DND-41 (cell line): ENCODE measurements at regions not wholly inside any gene's neighbourhood (a gene's known extent, or its start where the extent isn't known, plus 50 kb on each side); places are given as distances from the start of the nearest gene placed in this dataset.
"Not testable (repeated sequence)": the region's sequence is repeated elsewhere in the genome, so short reads cannot be mapped to it uniquely, and the experiment has no call there.

Source experiments
- ATAC-seq: fragments of 200-7000 bp; cut with Tn5 transposase; 3 replicates; pipeline ENCODE4 v1.9.1; 2021; ENCODE audit warnings: low read depth; ENCODE audit not compliant: insufficient read depth
- DNase-seq: peaks from one replicate; pipeline ENCODE4 v3.0.0-alpha.2; 2020
- H2AFZ ChIP-seq: 2 replicates; pipeline ENCODE4 v1.6.0; 2012; ENCODE audit warnings: low read depth, low read length
- H3K27ac ChIP-seq: 2 replicates; pipeline ENCODE4 v1.5.1; 2012; ENCODE audit warnings: low read length, inconsistent platforms
- H3K27me3 ChIP-seq: fragments of 200-600 bp; sonication (generic); 2 replicates; pipeline ENCODE4 v1.6.0; 2012; ENCODE audit warnings: low read length, mild to moderate bottlenecking, inconsistent platforms; ENCODE audit not compliant: insufficient read depth, poor library complexity
- H3K36me3 ChIP-seq: 2 replicates; pipeline ENCODE4 v1.5.1; 2012; ENCODE audit warnings: low read length, inconsistent platforms; ENCODE audit not compliant: insufficient read depth
- H3K4me1 ChIP-seq: 2 replicates; pipeline ENCODE4 v1.5.1; 2012; ENCODE audit warnings: mild to moderate bottlenecking, low read length; ENCODE audit not compliant: insufficient read depth
- H3K4me2 ChIP-seq: 2 replicates; pipeline ENCODE4 v1.6.0; 2012; ENCODE audit warnings: mild to moderate bottlenecking, moderate library complexity, low read length, inconsistent platforms; ENCODE audit not compliant: insufficient read depth
- H3K4me3 ChIP-seq, 2 experiments: fragments of 200-600 bp in 1 of 2; shearing (Covaris generic) in 1 of 2; 2 replicates each; pipeline ENCODE4 v1.5.1; 2012 to 2016; ENCODE audit warnings: inconsistent platforms in 2 of 2, low read length in 2 of 2, mild to moderate bottlenecking in 2 of 2, low read depth in 1 of 2, moderate library complexity in 1 of 2
- H3K79me2 ChIP-seq: 2 replicates; pipeline ENCODE4 v1.6.0; 2012; ENCODE audit warnings: low read length, inconsistent platforms; ENCODE audit not compliant: insufficient read depth
- H3K9ac ChIP-seq: 2 replicates; pipeline ENCODE4 v1.6.0; 2012; ENCODE audit warnings: low read depth, mild to moderate bottlenecking, inconsistent platforms, low read length, moderate library complexity
- H3K9me3 ChIP-seq: 2 replicates; pipeline ENCODE4 v1.5.1; 2012; ENCODE audit warnings: low read length, moderate library complexity, mild to moderate bottlenecking, inconsistent platforms; ENCODE audit not compliant: insufficient read depth, severe bottlenecking
- H4K20me1 ChIP-seq: 2 replicates; pipeline ENCODE4 v1.6.0; 2012; ENCODE audit warnings: low read length; ENCODE audit not compliant: insufficient read depth
- CTCF ChIP-seq: IDR thresholded peaks from 2 replicates; pipeline ENCODE4 v1.5.1; 2012; ENCODE audit warnings: borderline replicate concordance, low read length, moderate library complexity, mild to moderate bottlenecking; ENCODE audit not compliant: poor library complexity, severe bottlenecking; ENCODE audit errors: extremely low read depth
- EZH2 ChIP-seq: IDR thresholded peaks from 3 replicates; pipeline ENCODE4 v1.6.1; 2012; ENCODE audit warnings: borderline replicate concordance, low read depth, mild to moderate bottlenecking, moderate library complexity, low read length, inconsistent platforms; ENCODE audit not compliant: severe bottlenecking

GRCh38 chr2:87396551-87397265 lies 351.2 kb upstream of the PLGLB2 start:
- H3K4me3 ChIP-seq, DNase-seq, H3K27me3 ChIP-seq, H2AFZ ChIP-seq, H3K4me2 ChIP-seq, H3K9ac ChIP-seq, H3K9me3 ChIP-seq, H3K27ac ChIP-seq, H3K79me2 ChIP-seq, H3K36me3 ChIP-seq, ATAC-seq, H4K20me1 ChIP-seq, H3K4me1 ChIP-seq: not testable (repeated sequence)

GRCh38 chr2:87397276-87398065 lies 350.4 kb upstream of the PLGLB2 start:
- not testable (repeated sequence) for H3K79me2 ChIP-seq, H3K9ac ChIP-seq, H3K36me3 ChIP-seq, H4K20me1 ChIP-seq, H2AFZ ChIP-seq, H3K27me3 ChIP-seq, H3K4me1 ChIP-seq, H3K4me2 ChIP-seq, ATAC-seq, H3K4me3 ChIP-seq, DNase-seq, H3K27ac ChIP-seq, H3K9me3 ChIP-seq

GRCh38 chr2:87398567-87399305 lies 349.2 kb upstream of the PLGLB2 start:
- H2AFZ ChIP-seq, H3K4me2 ChIP-seq, H3K79me2 ChIP-seq, H4K20me1 ChIP-seq, H3K4me3 ChIP-seq, DNase-seq, H3K27ac ChIP-seq, H3K9ac ChIP-seq, ATAC-seq, H3K27me3 ChIP-seq, H3K4me1 ChIP-seq, H3K36me3 ChIP-seq, H3K9me3 ChIP-seq: not testable (repeated sequence)

GRCh38 chr2:87401726-87402345 lies 346.1 kb upstream of the PLGLB2 start:
- no peaks in the 10 kb centered on the region for H3K4me1 ChIP-seq
- no peak for TF ChIP-seq CTCF
- no peak for TF ChIP-seq EZH2

More at GRCh38 chr2:87401726-87402345, 346.1 kb upstream of the PLGLB2 start:
- Histone ChIP-seq H3K27me3 (no peaks in the 10 kb centered on the region), H2AFZ (no peak overlapping the region), H4K20me1 (no peaks in the 10 kb centered on the region), H3K36me3 (no peaks in the 10 kb centered on the region), H3K9ac (no peak overlapping the region), H3K4me3 (no peak overlapping the region), H3K4me2 (no peak overlapping the region), H3K27ac (no peak overlapping the region), H3K9me3 (peaks cover 5% of the 10 kb centered on the region), H3K79me2 (no peaks in the 10 kb centered on the region)
- ATAC-seq (no peak), DNase-seq (no peak)
